ENCODE measurements at regions not wholly inside any gene's neighbourhood (a gene's known extent, or its start where the extent isn't known, plus 50 kb on each side); places are given as distances from the start of the nearest gene placed in this dataset.

- Histone ChIP-seq H3K36me3 (ENCODE audit: control insufficient read depth, insufficient read depth, low read length) (no peaks in the 10 kb centered on the region), H3K27me3 (ENCODE audit: control insufficient read depth, insufficient read depth, low read length) (no peaks in the 10 kb centered on the region), H3K4me1 (ENCODE audit: control insufficient read depth, insufficient read depth, low read length) (no peaks in the 10 kb centered on the region), H3K4me3 (ENCODE audit: low read length) (no peak overlapping the region), H3K27ac (ENCODE audit: low read length) (no peak overlapping the region), H3K9me3 (ENCODE audit: control insufficient read depth, insufficient read depth, low read length) (no peaks in the 10 kb centered on the region)
- Mint-ChIP-seq H3K36me3 (no peaks in the 10 kb centered on the region), H3K27me3 (ENCODE audit: low read depth in 2 of 2) (no peaks in the 10 kb centered on the region), H3K27ac (no peak overlapping the region), H3K9me3 (peaks cover 7 to 8% of the 10 kb centered on the region in 2 donors), H3K4me1 (no peaks in the 10 kb centered on the region), H3K4me3 (no peak overlapping the region)
- DNase-seq (no peak), ATAC-seq (no peak)
- 65% methylated on average over 3 of the region's 3 CpGs for WGBS (ENCODE audit: insufficient coverage)
- intact Hi-C loops (cut with micrococcal nuclease), result no loop called here
- no peak for TF ChIP-seq CTCF (IDR thresholded peaks at IDR 0.05)
These were observed 293.6 kb downstream of the COL12A1 start for GRCh38 chr6:74912234-74912633.

DNA sequence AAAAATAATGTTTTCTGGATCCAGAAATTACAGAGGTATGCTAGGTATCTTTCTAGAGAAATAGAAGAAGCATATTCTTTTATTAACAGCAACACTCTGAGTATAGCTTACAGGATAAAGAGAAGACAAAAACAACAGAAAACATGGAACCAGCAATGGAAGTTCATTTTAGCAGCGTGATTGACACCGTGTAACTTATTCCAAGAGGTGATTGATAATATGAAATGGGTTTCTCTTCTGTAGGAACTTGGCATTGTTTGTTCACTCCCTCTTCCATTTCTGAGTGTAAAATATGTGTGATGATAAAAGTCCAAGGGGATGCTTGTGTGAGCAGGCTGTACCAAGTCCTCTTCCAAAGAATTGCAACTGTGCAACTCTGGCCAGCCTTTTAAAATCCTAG lies 303.0 kb downstream of the COL12A1 start:
- DNase-seq (no peak), ATAC-seq (no peak)
- Histone ChIP-seq H3K4me1 (ENCODE audit: control insufficient read depth, insufficient read depth, low read length) (no peaks in the 10 kb centered on the region), H3K9me3 (ENCODE audit: control insufficient read depth, insufficient read depth, low read length) (peaks cover 5% of the 10 kb centered on the region), H3K27ac (ENCODE audit: low read length) (no peak overlapping the region), H3K27me3 (ENCODE audit: control insufficient read depth, insufficient read depth, low read length) (no peaks in the 10 kb centered on the region), H3K4me3 (ENCODE audit: low read length) (no peak overlapping the region), H3K36me3 (ENCODE audit: control insufficient read depth, insufficient read depth, low read length) (no peaks in the 10 kb centered on the region)
- no peaks in the 10 kb centered on the region for H3K4me1 Mint-ChIP-seq
- H3K9me3 Mint-ChIP-seq, result peaks cover 18 to 30% of the 10 kb centered on the region in 2 donors
- intact Hi-C loops (cut with micrococcal nuclease), result no loop called here
- 94% methylated on average over 2 of the region's 2 CpGs for WGBS (ENCODE audit: insufficient coverage)
- H3K27me3 Mint-ChIP-seq (ENCODE audit: low read depth in 2 of 2), result no peaks in the 10 kb centered on the region
- TF ChIP-seq CTCF (IDR thresholded peaks at IDR 0.05), result no peak
- H3K27ac Mint-ChIP-seq, result no peak overlapping the region
- H3K36me3 Mint-ChIP-seq, result no peaks in the 10 kb centered on the region
- no peak overlapping the region for H3K4me3 Mint-ChIP-seq

- Mint-ChIP-seq H3K9me3 (peaks cover 19 to 35% of the 10 kb centered on the region in 2 donors), H3K27me3 (ENCODE audit: low read depth in 2 of 2) (no peaks in the 10 kb centered on the region), H3K36me3 (no peaks in the 10 kb centered on the region), H3K4me1 (no peaks in the 10 kb centered on the region), H3K27ac (no peak overlapping the region), H3K4me3 (no peak overlapping the region)
- H3K4me1 ChIP-seq (ENCODE audit: control insufficient read depth, insufficient read depth, low read length), result no peaks in the 10 kb centered on the region
- no CpG with 5 or more reads among the region's 1 CpG for WGBS (ENCODE audit: insufficient coverage)
- TF ChIP-seq CTCF (IDR thresholded peaks at IDR 0.05), result no peak
- intact Hi-C loops (cut with micrococcal nuclease), result no loop called here
- no peaks in the 10 kb centered on the region for H3K27me3 ChIP-seq (ENCODE audit: control insufficient read depth, insufficient read depth, low read length)
- H3K4me3 ChIP-seq (ENCODE audit: low read length), result no peak overlapping the region
- ATAC-seq (no peak), DNase-seq (no peak)
- H3K36me3 ChIP-seq (ENCODE audit: control insufficient read depth, insufficient read depth, low read length), result no peaks in the 10 kb centered on the region
- H3K27ac ChIP-seq (ENCODE audit: low read length), result no peak overlapping the region
- peaks cover 5% of the 10 kb centered on the region for H3K9me3 ChIP-seq (ENCODE audit: control insufficient read depth, insufficient read depth, low read length)
These were observed 303.8 kb downstream of the COL12A1 start for GRCh38 chr6:74902089-74902488.

- WGBS (ENCODE audit: insufficient coverage), result no CpG with 5 or more reads among the region's 3 CpGs
- H3K9me3 ChIP-seq (ENCODE audit: control insufficient read depth, insufficient read depth, low read length), result peaks cover 5% of the 10 kb centered on the region
- ATAC-seq (no peak), DNase-seq (no peak)
- no peaks in the 10 kb centered on the region for H3K27me3 ChIP-seq (ENCODE audit: control insufficient read depth, insufficient read depth, low read length)
- intact Hi-C loops (cut with micrococcal nuclease), result no loop called here
- no peak overlapping the region for H3K4me3 ChIP-seq (ENCODE audit: low read length)
- no peaks in the 10 kb centered on the region for H3K4me1 ChIP-seq (ENCODE audit: control insufficient read depth, insufficient read depth, low read length)
- no peak for TF ChIP-seq CTCF (IDR thresholded peaks at IDR 0.05)
- Mint-ChIP-seq H3K9me3 (peaks cover 19 to 35% of the 10 kb centered on the region in 2 donors), H3K4me3 (no peak overlapping the region), H3K27me3 (ENCODE audit: low read depth in 2 of 2) (no peaks in the 10 kb centered on the region), H3K27ac (no peak overlapping the region), H3K36me3 (no peaks in the 10 kb centered on the region), H3K4me1 (no peaks in the 10 kb centered on the region)
- no peak overlapping the region for H3K27ac ChIP-seq (ENCODE audit: low read length)
- no peaks in the 10 kb centered on the region for H3K36me3 ChIP-seq (ENCODE audit: control insufficient read depth, insufficient read depth, low read length)
These were observed 304.3 kb downstream of the COL12A1 start for GRCh38 chr6:74901576-74901975.
